NCI-H2029 treated with DMSO at 0.1 percent for 48 hours (cell line): ENCODE measurements at regions not wholly inside any gene's neighbourhood (a gene's known extent, or its start where the extent isn't known, plus 50 kb on each side); places are given as distances from the start of the nearest gene placed in this dataset.

Experiments
- DNase-seq: peaks from one replicate; lab custom pipeline; 2025; lab: John Stamatoyannopoulos, UW

GRCh38 chr16:86773354-86773715, 195.0 kb downstream of the FOXL1 start:
- DNase-seq = no peak

GRCh38 chr16:86774931-86775330, 196.6 kb downstream of the FOXL1 start:
- DNase-seq = no peak

DNA sequence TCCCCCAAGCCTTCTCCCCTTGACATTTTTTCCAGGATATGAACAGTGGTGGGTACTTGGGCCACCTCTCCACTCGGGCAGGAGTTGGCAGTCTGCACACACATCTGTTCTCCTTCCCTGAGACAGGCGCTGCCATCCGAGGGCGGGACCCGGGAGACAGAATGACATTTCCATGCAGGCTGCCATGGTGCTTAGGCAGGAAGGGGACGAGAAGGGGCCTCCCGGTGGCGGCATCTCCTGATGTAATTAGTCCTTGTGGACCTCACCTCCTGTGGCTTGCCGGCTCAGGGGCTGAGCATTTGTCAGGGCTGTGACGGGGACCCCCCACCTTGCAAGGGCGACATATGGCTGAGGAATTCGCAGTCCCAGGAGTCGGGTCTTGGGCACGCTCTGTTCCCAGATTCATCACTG, 197.2 kb downstream of the FOXL1 start:
- DNase-seq = no peak

- DNase-seq = no peak
Observed at GRCh38 chr16:86777381-86777946, 199.1 kb downstream of the FOXL1 start.

DNA sequence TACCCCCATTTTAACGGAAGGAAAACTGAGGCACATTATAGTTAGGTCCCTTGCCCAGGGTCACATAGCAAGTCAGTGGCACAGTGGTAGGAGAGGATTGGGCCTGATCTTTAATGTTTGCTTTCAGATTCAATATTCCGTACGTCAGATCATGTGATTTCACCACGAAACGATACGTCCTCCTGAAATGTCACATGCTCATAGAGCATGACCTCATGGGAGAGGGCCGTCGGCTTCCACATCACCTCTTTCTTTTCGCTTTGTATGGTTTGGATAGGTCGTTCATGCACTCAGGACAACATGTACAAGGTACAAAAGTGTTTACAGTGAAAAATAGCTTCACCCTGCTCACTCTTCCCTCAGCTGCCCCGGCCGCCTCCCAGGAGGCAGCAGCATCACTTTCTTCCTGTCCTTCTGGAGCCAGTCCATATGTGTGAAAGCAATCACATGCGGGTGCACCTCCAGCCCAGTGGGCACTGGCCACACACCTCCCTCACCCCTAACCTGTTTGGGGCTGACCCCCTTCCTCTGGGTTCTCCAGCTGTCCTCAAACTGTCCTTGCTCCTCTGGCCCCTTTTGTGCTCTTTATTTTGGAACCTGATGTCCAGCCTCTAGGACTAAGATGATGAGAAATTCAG, 199.9 kb downstream of the FOXL1 start:
- DNase-seq = no peak

GRCh38 chr16:86778978-86779377, 200.6 kb downstream of the FOXL1 start:
- DNase-seq = no peak

GRCh38 chr16:86781046-86781445, 202.7 kb downstream of the FOXL1 start:
- DNase-seq = no peak

DNA sequence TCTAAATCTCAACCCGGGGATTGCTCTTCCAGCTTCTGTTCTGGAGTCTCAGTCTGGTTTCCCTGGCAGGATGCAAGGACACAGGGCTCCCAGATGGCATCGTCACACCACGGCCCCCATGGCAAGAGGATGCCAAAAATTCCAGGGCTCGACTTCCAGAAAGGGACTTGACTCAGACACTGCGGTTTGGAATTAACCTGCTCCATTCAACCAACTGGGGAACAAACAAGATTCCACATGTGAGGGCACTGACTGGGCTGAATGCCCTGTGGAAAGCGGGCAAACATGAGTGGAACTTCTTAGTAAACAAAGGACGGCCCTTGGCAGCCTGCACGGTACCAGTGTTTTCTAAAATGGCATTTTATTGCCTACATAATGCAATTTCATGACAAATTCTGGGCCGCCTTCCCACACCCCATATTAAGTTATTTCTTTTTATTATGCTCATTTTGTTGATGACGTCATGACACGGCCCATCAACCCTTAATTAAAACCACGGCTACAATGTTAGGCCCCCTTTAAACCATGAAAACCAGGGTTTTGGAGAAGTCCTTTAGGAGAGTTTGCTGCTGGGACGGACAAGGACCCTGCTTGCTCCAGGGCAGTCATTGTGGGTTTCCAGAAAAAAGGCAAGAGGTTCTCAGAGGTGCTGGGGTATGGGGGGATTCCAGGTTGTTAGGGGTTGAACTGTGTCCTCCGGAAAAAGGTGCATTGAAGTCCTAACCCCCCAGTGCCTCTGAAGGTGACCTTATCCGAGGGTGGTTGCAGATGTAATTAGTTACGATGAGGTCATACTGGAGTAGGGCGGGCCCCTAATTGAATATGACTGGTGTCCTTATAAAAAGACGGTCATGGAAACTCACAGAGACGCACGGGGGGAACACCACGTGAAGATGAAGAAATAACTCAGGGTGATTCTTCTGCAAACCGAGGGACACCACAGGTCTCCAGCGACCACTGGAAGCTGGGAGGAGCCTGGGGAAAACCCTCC, 205.6 kb downstream of the FOXL1 start:
- no peak for DNase-seq

GRCh38 chr16:86786338-86786737, 208.0 kb downstream of the FOXL1 start:
- no peak for DNase-seq

DNA sequence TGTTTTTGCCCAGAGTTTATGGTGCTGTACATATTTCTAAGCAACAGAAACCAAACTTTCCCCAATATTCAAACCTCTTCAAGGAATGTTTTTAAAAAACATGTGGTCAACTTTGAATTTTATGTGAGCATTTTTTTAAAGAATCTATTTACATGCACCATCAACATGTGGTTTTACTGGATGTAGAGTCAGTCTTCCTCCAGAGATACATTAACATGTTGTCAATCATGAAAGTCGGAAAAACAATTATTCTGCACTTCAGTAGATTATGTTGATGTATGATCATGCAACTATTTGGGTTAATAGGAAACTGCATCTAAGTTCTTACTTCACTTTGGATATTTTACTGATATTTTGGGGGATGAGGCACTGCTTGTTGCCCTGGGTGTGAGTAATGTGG, 208.6 kb downstream of the FOXL1 start:
- DNase-seq = no peak

GRCh38 chr16:86787538-86787937, 209.2 kb downstream of the FOXL1 start:
- DNase-seq = no peak

- no peak for DNase-seq
Observed at GRCh38 chr16:86789621-86790051, 211.3 kb downstream of the FOXL1 start.

DNA sequence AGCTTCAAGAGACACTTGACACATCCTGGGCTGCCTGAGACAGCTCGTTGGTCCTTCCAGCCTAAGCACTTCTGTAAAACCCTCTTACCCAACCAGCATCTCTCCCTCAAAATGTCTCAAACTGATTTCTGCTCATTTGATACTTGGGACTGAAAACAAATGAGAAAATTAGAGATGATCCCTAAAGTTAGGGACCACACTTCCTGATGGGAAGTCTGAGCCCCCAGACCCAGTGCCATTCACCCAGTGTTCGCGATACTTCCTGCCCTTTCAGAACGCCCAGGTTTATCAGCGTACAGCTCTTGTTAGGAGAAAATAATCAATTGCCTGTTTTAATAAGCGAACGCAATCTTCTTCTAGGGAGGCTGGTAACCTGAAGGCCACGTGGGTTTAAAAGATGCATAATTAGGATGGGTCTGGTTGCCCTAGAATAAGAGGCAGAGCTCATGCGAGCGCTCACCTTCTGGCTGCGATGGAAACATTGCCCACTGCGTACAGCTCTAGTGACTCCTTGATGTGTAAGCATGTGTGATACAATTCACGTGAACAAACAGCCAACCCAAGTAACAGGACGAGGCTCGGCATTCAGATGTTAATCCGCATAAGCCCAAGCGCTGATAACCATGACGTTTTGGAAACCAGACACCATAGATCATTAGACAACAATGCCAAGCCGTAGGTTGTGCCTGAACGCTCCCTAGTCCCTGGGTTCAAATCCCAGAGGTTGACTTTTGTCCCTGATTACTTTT, 213.1 kb downstream of the FOXL1 start:
- no peak for DNase-seq

DNA sequence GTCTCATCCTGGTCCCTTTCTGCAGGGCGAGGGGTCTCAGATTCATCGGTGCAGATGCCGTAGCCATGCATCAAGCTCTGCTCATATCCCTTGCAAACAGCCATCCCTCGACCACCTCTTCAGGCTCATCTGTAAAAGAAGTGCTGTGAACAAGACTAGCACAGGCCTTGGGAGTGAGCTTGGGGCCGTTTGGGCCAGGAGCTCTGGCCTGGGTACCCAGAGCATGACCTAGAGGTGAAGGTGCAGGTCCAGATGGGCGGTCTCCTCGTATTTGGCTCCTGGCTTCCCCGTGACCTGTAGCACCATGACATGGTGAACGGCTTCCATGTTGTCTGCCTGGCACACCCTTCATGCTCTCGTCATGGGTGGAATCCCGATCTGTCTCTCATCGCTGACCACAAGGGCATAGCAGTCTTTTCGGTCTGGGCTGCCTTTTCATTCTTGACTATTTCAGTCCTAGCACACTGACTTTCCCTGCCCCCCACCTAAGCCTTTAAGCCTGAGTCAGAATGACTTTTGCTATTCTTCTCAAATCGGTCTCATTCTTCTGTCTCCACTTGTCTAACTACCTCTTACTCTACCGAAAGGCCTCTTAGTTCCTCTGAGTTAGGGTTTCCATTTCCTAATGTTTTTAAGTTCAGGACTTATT, 216.0 kb downstream of the FOXL1 start:
- DNase-seq = no peak

GRCh38 chr16:86797700-86798099, 219.4 kb downstream of the FOXL1 start:
- no peak for DNase-seq

- DNase-seq = no peak
Observed at GRCh38 chr16:86798247-86799041, 220.1 kb downstream of the FOXL1 start.

DNA sequence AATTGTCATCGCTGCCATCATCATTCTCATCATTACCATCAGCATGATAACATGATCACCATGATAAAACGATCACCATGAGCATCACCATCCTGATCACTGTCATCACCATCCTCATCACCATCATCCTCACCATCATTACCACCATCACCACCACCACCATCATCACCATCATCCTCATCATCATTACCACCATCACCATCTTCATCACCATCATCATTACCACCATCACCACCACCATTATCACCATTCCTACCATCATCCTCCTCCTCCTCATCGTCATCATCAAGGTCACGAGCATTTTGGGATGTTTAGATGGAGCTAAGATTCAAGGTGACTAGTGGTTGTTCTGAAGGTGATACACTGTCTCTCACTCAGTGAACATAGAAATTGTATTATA, 221.0 kb downstream of the FOXL1 start:
- no peak for DNase-seq

DNA sequence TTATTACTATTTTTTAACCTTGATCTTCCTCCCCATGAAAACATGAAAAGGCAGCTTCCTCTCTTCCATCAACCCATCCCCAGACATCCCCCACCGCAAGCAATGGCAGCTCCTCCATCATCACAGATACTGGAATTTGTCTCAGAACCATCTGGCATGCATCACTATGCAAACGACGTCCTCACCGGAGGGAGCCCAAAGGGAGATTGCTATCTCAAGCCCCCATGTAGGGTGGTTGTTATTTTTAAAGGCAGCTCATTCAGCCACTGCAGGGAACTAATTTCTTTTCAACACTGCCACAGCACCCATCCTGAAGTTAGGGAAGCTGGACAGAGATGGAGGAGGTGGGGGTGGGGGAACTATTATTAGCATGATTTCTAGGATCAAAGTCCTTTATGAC, 222.5 kb downstream of the FOXL1 start:
- no peak for DNase-seq

GRCh38 chr16:86802013-86802412, 223.7 kb downstream of the FOXL1 start:
- DNase-seq = no peak

DNA sequence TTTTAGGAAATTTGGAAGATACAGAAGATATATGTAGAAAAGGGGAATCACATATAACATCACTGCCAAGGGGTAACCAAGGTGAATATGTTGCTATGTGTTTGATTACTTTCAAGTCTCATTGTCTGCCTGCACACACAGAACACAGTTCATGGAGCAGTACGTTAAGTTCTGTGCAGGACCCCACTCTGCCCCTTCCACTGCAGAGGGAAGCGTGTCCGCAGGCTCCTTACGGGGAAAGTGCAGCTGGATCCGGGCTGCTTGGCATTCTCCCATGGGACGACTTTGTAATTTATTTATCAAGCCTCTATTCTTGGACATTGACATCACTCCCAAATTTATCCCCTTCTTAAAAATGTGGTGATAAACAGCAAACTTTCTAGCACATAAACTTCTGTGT, 226.8 kb downstream of the FOXL1 start:
- no peak for DNase-seq
